HG02970 (cell line): ENCODE measurements at regions not wholly inside any gene's neighbourhood (a gene's known extent, or its start where the extent isn't known, plus 50 kb on each side); places are given as distances from the start of the nearest gene placed in this dataset.
"Not testable (repeated sequence)": the region's sequence is repeated elsewhere in the genome, so short reads cannot be mapped to it uniquely, and the experiment has no call there.

Experiments used
- ATAC-seq: cut with Tn5 transposase; IDR thresholded peaks from one replicate; pipeline ENCODE4 v1.9.1; 2021; ENCODE audit warnings: mild to moderate bottlenecking, moderate library complexity, moderate number of reproducible peaks; ENCODE audit not compliant: unreplicated experiment, low FRiP score

DNA sequence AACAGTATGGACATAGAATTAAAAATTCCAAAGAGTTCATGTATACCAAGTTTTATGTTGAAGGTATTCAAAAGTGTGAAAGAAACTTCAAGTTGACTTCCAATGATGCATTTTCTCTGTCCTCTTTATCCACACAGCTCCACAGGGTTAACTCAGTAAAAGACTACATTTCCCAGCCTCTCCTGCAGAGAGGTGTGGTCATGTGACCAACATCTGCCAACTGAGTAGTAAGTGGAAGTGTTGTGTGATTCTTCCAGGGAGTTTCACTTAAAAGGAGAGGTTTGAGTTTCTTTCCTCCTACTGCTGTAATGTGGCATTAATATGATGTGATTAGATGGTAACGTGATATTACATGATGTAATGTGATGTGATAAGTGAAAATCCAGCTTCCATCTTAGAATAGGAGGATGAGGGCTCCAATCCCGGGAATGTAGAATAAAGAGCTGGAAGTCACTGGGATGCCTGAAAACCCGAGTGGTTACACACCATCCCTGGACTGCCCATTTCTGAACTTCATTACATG is 280.6 kb downstream of the ARRDC4 start:
- ATAC-seq, result no peak

DNA sequence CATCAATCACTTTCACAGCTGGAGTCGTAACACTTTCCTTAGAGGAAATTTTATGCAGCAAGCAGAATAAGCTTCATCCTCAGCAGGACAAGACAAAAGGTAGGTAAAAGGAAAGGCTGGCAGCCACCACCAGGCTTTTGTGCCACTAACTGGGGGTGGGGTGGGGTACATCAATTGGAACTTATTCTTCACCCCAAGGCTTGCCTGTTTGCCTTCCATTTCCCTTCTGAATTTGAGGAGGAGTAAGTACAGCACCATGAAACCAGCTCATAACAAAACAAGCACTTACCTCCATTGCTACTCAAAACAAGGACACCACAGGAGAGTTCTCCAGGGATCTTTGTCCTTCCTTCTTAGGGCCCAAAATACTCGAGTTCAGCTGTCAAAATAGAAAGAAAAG is 296.8 kb downstream of the ARRDC4 start:
- no peak for ATAC-seq

DNA sequence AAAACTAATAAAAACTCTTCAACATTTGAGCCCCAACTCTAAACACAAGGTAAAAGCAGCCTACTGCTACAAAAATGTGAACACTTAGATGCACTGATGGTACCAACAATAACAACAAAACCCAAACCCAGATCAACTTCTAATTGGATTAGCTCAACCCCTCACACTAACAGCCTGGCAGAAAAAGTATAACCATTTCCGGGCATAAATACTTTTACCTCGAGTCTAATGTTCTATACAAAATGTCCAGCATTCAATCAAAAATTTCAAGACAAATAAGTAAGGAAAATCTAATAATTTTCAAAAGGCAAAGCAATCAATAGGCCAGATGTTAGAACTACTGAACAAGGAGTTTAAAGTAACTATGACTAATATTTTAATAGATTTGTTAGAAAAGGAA is 303.3 kb downstream of the ARRDC4 start:
- no peak for ATAC-seq

DNA sequence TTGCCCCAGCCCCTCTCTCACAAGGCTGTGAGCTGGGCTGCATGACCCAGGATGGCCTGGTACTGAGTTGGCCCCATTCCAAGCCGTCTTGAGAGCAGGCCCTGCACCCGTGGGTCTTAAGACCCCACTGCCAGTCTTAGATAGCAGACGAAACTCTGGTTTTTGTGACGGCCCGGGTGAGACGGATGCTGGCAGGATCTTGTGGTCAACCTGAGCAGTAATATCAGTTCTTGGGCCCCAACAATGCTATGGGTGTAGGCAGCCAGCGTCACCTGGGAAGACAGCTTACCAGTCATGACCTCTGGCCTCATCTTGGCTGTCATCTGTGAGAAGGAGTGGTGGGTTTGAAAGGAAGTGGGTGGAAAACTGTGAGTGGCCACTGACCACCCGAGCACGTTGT is 305.8 kb downstream of the ARRDC4 start:
- ATAC-seq, result no peak

DNA sequence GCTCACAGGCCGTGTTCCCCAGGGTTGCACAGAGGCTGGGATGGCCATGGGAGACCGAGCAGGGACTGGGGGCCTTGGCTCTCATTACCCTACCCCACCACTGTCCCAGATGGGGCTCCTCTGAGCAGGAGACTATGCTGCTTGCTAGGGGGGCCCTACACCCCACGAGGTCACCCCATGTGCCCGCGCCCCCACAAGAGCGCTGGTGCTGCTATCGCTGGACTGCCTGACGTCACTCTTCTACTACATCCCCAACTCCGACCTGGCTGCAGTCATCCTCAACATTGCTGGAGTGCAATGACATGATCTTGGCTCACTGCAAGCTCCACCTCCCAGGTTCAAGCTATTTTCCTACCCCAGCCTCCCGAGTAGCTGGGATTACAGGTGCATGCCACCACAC is 307.7 kb downstream of the ARRDC4 start:
- ATAC-seq, result no peak

DNA sequence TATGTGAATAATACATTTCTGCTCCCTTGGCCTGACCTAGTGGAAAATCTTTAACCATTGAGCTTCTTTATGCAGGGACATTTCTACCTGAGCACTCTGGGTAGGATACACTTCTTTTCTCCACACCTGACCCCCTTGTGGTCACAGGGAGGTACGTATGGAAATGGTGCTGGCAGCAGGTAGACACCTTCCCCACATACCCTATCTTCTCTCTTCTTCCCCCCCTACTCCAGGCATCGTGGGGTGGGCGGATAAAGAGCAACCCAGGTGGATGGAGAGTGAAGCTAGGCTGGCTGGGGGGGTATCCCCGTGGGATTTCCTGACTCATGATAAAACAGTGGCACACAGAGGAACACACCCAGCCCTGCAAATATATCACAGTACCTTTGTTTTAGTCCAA is 312.1 kb downstream of the ARRDC4 start:
- no peak for ATAC-seq

DNA sequence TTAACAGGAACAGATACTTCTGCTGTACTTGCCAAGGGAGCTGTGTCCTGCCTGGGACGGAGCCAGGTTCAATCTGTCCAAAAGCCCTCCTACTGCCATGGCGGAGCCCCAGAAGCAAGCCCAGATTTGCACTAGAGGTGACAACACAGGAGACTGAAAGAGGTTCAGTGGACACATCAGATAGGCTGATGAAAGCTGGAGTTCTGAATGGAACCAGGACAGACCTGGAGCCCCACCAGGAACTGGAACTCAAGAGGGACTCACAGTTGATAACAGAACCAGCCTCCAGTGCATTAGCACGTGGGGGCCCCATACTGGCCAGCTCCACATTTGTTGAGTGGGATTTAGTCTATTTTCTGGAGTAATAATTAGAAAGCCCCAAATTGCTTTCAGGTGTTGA is 315.5 kb downstream of the ARRDC4 start:
- ATAC-seq, result no peak

DNA sequence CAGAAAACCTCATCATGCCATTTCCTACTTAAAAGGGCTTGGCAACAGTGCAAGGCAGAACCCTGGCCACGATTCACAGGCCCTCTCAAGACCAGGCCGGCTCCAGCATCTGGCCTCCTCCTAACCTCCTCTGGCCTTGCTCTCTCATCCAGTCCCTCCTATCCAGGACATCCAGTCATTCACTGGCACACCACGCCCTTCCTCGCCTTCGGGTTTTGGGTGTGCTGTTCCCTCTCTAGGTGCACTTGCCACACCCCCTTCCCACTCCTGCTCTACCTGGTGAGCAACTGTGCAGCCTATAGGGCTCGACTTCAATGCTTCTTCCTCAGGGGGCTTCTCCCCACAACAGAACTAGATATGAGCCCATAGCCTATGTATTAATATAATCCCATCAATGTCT is 317.1 kb downstream of the ARRDC4 start:
- no peak for ATAC-seq

DNA sequence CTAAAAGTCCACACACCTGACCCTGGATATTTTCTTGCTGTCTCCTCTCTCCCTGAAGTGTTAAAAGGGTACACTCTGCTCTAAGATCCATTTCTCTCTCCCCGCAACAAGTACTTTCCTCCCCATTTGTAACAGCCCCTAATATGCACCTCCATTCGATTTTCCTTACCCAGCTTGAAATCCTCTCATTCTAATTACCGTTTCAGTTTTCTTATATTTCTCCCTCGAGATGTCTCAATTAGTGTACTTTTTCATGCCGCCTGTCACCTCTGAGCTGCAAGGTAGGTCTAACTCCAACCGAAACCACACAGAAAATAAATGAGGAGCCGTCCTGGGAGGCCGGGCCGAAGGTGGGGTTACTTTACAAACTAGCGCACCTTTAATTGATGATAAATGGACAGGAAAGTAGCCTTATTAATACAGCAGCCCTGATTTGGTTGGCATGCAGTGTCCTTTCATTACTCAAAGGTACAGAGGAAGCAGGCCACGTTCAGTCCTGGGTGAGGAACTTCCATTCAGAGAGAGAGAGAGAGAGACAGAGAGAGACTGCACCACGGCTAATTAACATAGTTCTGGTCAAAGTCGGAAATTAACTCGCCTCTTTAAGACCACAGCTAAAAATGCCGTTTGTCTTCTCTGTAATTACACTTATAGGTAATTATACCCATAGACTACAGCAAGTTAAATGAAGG is 319.9 kb downstream of the ARRDC4 start:
- ATAC-seq, result no peak

DNA sequence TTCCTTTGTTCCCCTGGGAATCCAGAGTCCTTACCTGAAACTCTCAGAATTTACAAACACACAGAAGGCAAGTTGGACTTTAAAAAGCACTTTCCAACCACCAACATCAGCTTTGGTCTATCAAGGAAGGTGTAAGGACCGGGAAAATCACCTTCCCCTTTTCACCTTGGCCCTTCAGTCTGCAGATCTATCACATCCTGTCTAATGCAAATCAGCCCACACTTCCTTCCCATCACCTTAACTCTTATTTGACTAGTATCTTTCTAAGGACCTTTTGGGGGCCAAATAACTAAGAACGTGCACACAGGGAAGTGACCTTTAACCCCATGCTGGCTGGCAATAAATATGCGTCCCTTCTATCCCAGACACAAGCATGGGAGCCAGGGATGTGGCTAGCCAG is 320.6 kb downstream of the ARRDC4 start:
- ATAC-seq, result no peak

DNA sequence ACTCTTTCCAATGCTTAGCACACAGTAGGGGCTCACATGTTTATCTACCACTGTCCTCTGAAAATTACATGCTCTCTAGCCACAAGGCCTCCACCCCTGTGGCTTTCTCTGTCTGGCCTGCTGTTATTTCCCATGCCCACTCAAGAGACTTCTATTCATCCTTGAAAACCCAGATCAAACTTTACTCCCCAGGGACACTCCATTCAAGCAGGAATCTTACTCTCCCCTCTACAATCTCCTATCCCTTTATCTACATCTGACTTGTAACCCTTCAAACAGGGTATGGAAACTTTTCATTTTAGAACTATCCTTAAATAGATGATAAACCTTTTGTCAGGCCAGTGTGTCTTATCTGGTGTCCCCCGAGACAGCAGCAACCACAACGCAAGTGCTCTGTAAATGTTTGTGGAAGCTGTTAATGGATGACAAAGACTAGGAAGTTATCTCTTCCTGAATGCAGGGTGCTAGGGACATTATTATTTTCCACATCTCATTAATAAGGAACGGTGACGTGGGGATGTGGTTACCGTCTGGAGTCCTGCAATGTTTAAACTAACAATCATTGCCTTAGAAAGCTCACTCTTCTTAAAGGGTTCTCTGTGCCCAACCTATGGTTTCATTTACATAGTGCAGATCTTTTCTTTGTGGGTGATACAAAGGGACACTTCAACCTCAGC is 322.3 kb downstream of the ARRDC4 start:
- no peak for ATAC-seq

DNA sequence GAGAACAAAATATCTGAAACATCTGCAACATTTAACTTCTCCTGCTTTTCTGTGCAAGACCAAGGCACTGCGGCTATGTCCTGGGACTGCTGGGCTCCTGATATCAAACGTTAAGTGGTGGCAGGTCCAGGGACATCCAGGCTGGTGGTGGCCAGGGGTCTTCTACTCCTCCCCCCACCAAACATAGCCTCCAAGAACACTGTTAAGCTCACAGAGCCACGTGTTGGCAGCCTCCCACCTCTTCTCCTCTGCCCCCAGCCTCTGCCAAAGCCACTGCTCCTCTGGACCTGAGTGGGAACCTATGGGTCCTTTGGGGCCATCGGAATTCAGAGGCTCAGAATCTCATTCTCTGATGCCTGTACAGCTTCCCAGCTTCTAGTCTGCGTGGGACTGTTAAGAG is 325.7 kb downstream of the ARRDC4 start:
- ATAC-seq, result no peak

DNA sequence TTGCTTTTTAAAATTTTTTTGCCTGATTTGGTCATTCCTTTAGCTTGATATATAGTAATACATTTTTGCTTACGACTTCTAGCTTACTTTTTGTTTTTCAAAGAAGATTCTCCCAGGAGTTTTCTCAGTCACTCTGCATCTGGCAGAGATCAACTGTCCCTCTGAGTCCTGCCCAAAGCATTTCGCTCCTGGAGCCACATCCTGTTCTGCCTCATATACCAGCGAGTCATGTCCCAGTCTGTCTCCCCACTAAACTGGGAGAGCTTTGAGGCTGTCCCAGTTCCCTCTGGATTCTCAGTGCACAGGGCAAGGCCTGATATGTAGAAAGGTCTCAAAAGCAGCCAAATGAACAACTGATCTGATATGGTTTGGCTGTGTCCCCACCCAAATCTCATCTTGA is 326.3 kb downstream of the ARRDC4 start:
- no peak for ATAC-seq

DNA sequence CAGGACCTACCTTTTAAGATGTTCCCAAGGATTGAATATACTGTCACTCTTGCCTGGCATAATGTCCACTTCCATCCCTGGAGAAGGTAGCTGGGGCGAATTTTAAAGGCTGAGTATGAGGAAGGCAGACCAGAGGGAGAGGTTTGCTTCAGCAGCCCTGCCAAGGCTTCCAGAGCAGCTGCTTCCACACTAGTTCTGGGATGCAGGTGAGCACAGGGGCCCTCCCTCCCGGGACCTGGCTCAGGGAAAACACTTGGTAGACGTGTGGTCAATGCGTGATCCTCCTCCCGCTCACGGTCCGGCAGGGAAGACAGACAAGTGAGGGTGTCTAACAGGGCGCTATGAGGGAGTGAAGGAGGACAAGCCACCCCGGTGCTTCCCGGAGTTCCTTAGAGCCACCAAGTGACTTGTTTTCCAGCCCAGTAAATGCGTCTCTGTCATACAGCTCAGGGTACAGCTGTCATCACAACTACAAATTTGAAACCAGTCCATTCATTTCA is 327.6 kb downstream of the ARRDC4 start:
- ATAC-seq, result no peak

DNA sequence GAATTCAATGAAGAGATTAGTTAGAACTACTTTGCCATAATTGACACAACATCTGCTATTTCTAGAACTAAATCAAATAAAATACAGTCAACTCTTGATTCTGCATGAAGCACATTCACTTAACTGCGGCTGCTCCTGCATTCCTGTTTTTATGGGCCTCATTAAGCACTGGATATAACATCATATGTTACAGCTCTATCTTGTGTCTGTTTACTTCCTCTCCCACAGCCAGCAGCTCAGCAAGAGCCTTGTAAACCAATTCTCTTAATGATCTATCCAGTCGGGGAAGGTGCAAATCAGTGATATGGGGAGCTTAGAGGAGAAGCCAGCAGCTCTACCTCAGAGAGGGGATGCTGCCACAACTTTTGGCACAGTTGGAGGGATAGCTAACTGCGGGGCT is 329.2 kb downstream of the ARRDC4 start:
- ATAC-seq, result no peak

DNA sequence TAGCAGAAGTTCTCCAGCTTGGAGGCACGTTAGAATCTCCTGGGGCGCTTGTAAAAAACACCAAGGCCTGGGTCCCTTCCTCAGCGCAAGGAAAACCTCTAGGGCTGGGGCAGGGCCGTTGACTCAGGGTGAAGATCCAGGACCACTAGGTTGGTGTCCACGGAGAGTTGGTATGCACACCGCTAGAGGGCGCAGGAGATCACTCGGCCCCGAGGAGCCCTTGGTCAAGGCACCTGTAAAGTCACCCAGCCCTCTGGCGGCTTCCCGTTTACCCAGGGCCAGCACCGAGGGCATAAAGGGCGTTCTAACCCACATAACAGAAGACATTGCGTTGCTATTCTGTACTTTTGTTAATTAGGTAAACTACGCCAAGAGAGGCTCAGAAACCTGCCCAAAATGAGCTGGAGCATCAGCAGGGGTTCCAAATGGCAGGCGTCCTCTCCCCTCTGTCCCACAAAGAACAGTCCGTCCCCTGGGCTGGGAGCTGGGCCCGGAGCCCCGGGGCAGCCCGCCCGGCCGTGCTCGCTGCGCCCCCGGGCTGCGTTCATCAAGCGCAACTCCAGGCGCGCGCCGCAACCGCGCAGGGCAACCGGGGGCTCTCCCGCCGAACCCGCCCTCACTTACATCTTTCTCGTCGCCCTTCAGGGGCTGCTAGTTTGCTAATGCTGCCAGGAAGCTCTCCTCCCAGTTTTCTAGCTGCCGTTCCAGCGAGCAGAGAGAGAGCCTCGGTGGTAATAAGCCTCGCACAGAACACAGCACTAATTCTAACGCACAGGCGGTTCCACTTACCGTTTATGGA is 332.1 kb downstream of the ARRDC4 start:
- no peak for ATAC-seq

DNA sequence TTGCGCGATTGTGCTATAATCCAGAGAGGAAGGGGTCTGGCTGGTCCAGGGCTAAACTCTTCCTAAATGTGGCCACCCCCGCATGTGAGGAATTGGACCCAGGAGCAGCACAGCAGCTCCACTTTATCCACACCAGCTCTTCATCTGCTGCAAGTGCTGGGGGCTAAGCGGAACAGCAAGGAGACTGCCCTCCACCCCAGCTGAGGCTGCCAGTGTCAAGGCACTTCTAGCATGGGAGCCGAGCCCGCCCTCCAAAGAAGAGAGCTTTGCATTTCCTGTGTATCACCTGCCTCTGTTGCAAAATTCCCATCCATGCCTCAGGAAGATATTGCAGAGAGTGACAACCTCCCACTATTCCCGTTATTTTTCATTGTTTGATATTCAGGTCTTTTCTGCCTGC is 333.6 kb downstream of the ARRDC4 start:
- no peak for ATAC-seq

DNA sequence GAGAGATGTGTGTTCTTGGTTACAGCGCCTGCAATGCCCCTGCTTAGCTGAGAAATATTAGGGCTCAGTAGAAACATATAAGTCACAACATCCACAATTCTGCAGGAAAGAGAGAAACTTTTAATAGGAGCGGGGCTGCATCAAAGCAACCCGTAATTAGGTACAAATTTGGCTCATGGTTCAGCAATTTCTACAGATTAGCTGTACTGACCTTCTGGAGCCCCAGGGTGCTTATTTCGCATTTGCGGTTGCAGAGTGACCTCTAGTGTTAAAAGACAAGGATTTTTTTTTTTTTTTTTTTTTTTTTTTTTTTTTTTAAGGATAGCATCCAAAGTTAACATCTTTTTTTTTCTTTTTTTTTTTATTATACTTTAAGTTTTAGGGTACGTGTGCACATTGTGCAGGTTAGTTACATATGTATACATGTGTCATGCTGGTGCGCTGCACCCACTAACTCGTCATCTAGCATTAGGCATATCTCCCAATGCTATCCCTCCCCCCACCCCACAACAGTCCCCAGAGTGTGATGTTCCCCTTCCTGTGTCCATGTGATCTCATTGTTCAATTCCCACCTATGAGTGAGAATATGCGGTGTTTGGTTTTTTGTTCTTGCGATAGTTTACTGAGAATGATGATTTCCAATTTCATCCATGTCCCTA is 334.7 kb downstream of the ARRDC4 start:
- ATAC-seq, result not testable (repeated sequence)

DNA sequence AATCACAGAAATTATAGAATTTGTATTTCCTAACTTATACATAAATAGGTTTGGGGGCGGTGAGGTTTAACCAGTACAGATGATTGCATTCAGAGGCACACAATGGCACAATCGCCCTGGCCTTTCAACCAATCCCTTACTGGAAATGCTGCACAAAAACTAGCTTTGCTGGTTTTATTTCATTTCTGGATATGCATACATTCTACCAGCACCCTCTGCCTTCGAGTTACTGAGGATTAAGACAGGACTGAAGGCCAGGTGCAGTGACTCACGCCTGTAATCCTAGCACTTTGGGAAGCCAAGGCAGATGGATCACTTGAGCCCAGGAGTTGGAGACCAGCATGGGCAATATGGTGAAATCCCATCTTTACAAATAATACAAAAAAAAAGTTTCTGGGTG is 336.1 kb downstream of the ARRDC4 start:
- ATAC-seq, result no peak

DNA sequence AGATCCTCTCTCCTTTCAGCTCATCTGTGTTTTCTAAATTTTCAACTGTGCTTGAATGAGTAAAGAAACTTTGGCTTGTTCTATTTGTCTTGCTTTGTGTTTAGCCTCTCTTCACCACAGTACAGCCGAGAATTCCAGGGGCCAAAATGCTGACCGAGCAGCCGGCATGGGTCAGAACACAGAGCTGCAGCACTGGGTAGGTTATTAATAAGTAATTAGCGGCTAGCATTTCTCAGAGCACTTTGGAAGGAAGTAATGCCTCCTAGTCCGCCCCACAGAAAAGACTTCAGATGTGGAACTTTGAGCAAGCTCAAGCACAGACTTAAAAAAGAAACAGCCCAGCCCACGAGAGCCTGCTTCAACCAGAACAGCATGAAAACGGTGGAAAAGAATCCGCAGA is 343.9 kb downstream of the ARRDC4 start:
- no peak for ATAC-seq

DNA sequence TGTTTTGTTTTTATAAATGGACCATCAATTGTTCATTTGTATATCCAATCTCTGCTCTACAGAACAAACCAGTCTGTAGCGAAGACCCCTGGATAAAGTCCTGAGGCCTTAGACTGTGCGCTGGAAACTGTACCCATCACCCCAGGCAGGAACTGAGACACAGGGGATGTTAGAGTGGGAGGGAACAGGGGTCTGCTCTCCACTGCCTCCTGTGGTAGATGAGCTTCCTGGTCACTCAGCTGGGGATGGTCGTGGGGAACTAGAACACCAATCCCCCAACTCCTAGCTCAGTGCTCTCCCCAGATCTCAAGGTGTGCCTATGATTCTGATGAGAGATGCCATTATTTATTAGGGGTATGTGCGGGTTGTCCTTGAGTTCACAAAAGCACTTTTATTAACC is 340.2 kb upstream of the IGF1R start:
- ATAC-seq, result no peak
